ENCODE measurements at regions not wholly inside any gene's neighbourhood (a gene's known extent, or its start where the extent isn't known, plus 50 kb on each side); places are given as distances from the start of the nearest gene placed in this dataset.

GRCh38 chr2:198909525-198910267 is 548.0 kb downstream of the SATB2 start:
- no peak for DNase-seq (ENCODE audit: low read depth)
- TF ChIP-seq CTCF (conservative IDR thresholded peaks at IDR 0.05; ENCODE audit: low read depth, low read length), result no peak
- H3K4me3 ChIP-seq (ENCODE audit: low read length), result no peak overlapping the region

- no peak for DNase-seq (ENCODE audit: low read depth)
- no peak overlapping the region for H3K4me3 ChIP-seq (ENCODE audit: low read length)
- TF ChIP-seq CTCF (conservative IDR thresholded peaks at IDR 0.05; ENCODE audit: low read depth, low read length), result no peak
Measured at GRCh38 chr2:198905881-198906612, 551.7 kb downstream of the SATB2 start.

- no peak for TF ChIP-seq CTCF (conservative IDR thresholded peaks at IDR 0.05; ENCODE audit: low read depth, low read length)
- no peak overlapping the region for H3K4me3 ChIP-seq (ENCODE audit: low read length)
- no peak for DNase-seq (ENCODE audit: low read depth)
Measured at GRCh38 chr2:198901894-198902293, 555.8 kb downstream of the SATB2 start.

DNA sequence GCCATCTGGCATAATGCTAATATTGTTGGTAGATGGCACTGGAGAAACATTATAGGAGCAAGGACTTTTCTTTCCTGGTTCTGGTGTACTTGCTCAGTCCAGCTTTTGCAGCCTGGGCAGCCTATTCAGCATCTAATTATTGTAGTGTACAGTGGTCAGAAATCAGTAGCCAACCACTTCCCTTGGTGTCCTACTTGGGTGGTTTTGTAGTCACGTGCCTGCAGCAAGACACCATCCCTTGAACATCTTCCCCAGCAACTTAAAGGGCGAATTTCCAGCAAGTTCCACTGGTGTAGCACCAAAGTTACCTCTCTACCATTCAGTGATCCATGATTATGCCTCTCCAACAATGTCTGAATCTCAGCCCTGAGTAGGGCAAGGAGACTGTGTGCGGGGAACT is 557.6 kb downstream of the SATB2 start:
- TF ChIP-seq CTCF (conservative IDR thresholded peaks at IDR 0.05; ENCODE audit: low read depth, low read length), result no peak
- H3K4me3 ChIP-seq (ENCODE audit: low read length), result no peak overlapping the region

GRCh38 chr2:198890490-198890889 is 567.2 kb downstream of the SATB2 start:
- H3K4me3 ChIP-seq (ENCODE audit: low read length), result no peak overlapping the region
- TF ChIP-seq CTCF (conservative IDR thresholded peaks at IDR 0.05; ENCODE audit: low read depth, low read length), result no peak
- no peak for DNase-seq (ENCODE audit: low read depth)

More for the DNA sequence above, 557.6 kb downstream of the SATB2 start:
- no peak for DNase-seq (ENCODE audit: low read depth)

DNA sequence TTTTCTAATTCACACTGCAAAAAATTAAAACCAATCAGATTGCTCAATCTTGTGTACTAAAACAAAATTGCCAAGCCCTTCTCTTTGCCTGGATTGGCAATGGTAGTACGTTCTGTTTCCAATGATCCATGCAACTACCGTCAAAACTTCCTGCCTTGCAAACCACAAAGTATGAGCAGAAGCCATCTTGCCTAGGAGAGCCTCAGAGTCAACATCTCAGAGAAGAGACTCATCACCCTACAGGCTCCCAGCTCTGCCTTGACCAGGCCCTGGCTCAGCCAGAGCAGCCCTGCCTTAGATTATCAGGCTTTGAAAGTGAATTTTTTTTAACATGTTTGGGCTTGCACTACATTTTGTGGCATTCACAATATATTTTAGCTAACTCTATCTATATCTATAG is 574.1 kb downstream of the SATB2 start:
- TF ChIP-seq CTCF (conservative IDR thresholded peaks at IDR 0.05; ENCODE audit: low read depth, low read length), result no peak
- no peak overlapping the region for H3K4me3 ChIP-seq (ENCODE audit: low read length)
- DNase-seq (ENCODE audit: low read depth), result no peak

DNA sequence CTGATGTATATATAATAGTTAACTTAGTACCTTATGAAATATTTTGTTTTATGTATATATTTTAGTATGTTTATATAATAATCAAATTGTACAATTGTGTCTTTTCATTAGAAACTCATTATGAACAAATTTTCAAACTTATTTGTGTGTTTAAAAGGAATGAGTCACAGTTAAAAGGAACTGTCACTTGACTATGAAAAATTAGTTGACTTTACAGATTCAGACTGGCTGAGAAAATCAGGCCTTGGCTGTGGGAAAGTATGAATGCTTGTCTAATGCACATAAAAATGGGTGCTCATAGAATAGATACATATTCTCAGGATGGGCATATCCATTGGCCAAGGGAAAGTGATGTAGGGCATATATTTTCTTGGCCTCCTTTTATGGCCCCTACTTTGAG is 576.8 kb downstream of the SATB2 start:
- TF ChIP-seq CTCF (conservative IDR thresholded peaks at IDR 0.05; ENCODE audit: low read depth, low read length), result no peak
- H3K4me3 ChIP-seq (ENCODE audit: low read length), result no peak overlapping the region
- DNase-seq (ENCODE audit: low read depth), result no peak

All from retinal pigment epithelial cell (primary cell).